WTC11 (cell line): ENCODE measurements at regions not wholly inside any gene's neighbourhood (a gene's known extent, or its start where the extent isn't known, plus 50 kb on each side); places are given as distances from the start of the nearest gene placed in this dataset.
A peak's percentile ranks its signal among the peaks of the same experiment; 100 is the strongest.

ENCODE experiments used
- ATAC-seq: fragments of 200-7000 bp; cut with Tn5 transposase; 2 replicates; pipeline ENCODE4 v1.10.0; 2021; ENCODE audit warnings: mild to moderate bottlenecking, moderate library complexity
- CTCF ChIA-PET: fragments of 300-600 bp; sonication (Branson Sonifier 250); formaldehyde crosslinking; loops from one replicate; lab custom pipeline; 2021; ENCODE audit warnings: antibody characterized with exemption; lab: Charles Lee
- POLR2A ChIA-PET: fragments of 350-600 bp; sonication (Branson Sonifier 250); formaldehyde crosslinking; loops from one replicate; lab custom pipeline; 2021; ENCODE audit warnings: antibody characterized with exemption; lab: Charles Lee
- DNase-seq: peaks from one replicate; pipeline ENCODE4 v3.0.0; 2021; ENCODE audit warnings: low spot score
- H3K27ac Mint-ChIP-seq: 2 replicates; pipeline ENCODE4 v1.8.0; 2021; ENCODE audit warnings: mixed read lengths
- H3K27me3 Mint-ChIP-seq: 2 replicates; pipeline ENCODE4 v1.8.0; 2021; ENCODE audit warnings: low read depth, mild to moderate bottlenecking, moderate library complexity, mixed read lengths
- H3K36me3 Mint-ChIP-seq: 2 replicates; pipeline ENCODE4 v1.8.0; 2021; ENCODE audit warnings: mixed read lengths
- H3K4me1 Mint-ChIP-seq: 2 replicates; pipeline ENCODE4 v1.8.0; 2022; ENCODE audit warnings: mixed read lengths
- H3K4me3 Mint-ChIP-seq: 2 replicates; pipeline ENCODE4 v1.8.0; 2021; ENCODE audit warnings: mild to moderate bottlenecking, moderate library complexity, mixed read lengths
- H3K9me3 Mint-ChIP-seq: 2 replicates; pipeline ENCODE4 v1.8.0; 2021; ENCODE audit warnings: mixed read lengths
- CBFB ChIP-seq: sonication (generic); formaldehyde crosslinking; IDR thresholded peaks from 2 replicates; pipeline ENCODE4 v1.8.1; 2022; ENCODE audit warnings: mild to moderate bottlenecking, low read depth, missing genetic modification reagents
- E2F1 ChIP-seq: sonication (generic); formaldehyde crosslinking; IDR thresholded peaks from 2 replicates; pipeline ENCODE4 v1.8.0; 2022; ENCODE audit warnings: mild to moderate bottlenecking, missing genetic modification reagents
- ETV6 ChIP-seq: sonication (generic); formaldehyde crosslinking; IDR thresholded peaks from 2 replicates; pipeline ENCODE4 v1.8.1; 2022; ENCODE audit warnings: mild to moderate bottlenecking, missing genetic modification reagents
- FOXK1 ChIP-seq: sonication (generic); formaldehyde crosslinking; IDR thresholded peaks from 2 replicates; pipeline ENCODE4 v1.8.0; 2022; ENCODE audit warnings: mild to moderate bottlenecking, moderate library complexity, missing genetic modification reagents
- FOXP1 ChIP-seq: sonication (generic); formaldehyde crosslinking; IDR thresholded peaks from 2 replicates; pipeline ENCODE4 v1.8.0; 2022; ENCODE audit warnings: missing genetic modification reagents, mild to moderate bottlenecking, moderate library complexity, borderline replicate concordance
- HMGA2 ChIP-seq: fragments of 250-450 bp; sonication (Bioruptor Pico); IDR thresholded peaks from 2 replicates; pipeline ENCODE4 v1.4.0; 2021; ENCODE audit warnings: mild to moderate bottlenecking, moderate library complexity
- JAZF1 ChIP-seq: fragments of 250-450 bp; sonication (Bioruptor Pico); IDR thresholded peaks from 2 replicates; pipeline ENCODE4 v1.9.0; 2021; ENCODE audit warnings: moderate library complexity, mild to moderate bottlenecking, inconsistent platforms
- KAT7 ChIP-seq: sonication (generic); formaldehyde crosslinking; IDR thresholded peaks from 2 replicates; pipeline ENCODE4 v1.8.1; 2023; ENCODE audit warnings: missing genetic modification reagents, mild to moderate bottlenecking, borderline replicate concordance
- NFATC4 ChIP-seq: fragments of 250-450 bp; sonication (Bioruptor Pico); IDR thresholded peaks from 2 replicates; pipeline ENCODE4 v1.9.0; 2021; ENCODE audit warnings: mild to moderate bottlenecking
- SMAD3 ChIP-seq: sonication (generic); formaldehyde crosslinking; IDR thresholded peaks from 2 replicates; pipeline ENCODE4 v1.8.0; 2022; ENCODE audit warnings: missing genetic modification reagents, mild to moderate bottlenecking, borderline replicate concordance
- SMAD4 ChIP-seq: sonication (generic); formaldehyde crosslinking; IDR thresholded peaks from 2 replicates; pipeline ENCODE4 v1.8.0; 2022; ENCODE audit warnings: mild to moderate bottlenecking, missing genetic modification reagents
- ZNF121 ChIP-seq: sonication (generic); formaldehyde crosslinking; IDR thresholded peaks from 2 replicates; pipeline ENCODE4 v1.8.0; 2023; ENCODE audit warnings: missing genetic modification reagents
- ZNF263 ChIP-seq: sonication (generic); formaldehyde crosslinking; IDR thresholded peaks from 2 replicates; pipeline ENCODE4 v1.8.1; 2022; ENCODE audit warnings: low read depth, mild to moderate bottlenecking, moderate library complexity, missing genetic modification reagents
- ZNF281 ChIP-seq: sonication (generic); formaldehyde crosslinking; IDR thresholded peaks from 2 replicates; pipeline ENCODE4 v1.8.0; 2023; ENCODE audit warnings: mild to moderate bottlenecking, missing genetic modification reagents
- ZNF396 ChIP-seq: fragments of 250-450 bp; sonication (Bioruptor Pico); IDR thresholded peaks from 2 replicates; pipeline ENCODE4 v1.8.0; 2021; ENCODE audit warnings: mild to moderate bottlenecking, moderate library complexity, borderline replicate concordance
- ZNF425 ChIP-seq: fragments of 250-450 bp; sonication (Bioruptor Pico); conservative IDR thresholded peaks from 2 replicates; pipeline ENCODE4 v1.9.0; 2021; ENCODE audit warnings: mild to moderate bottlenecking
- ZNF512 ChIP-seq: sonication (generic); formaldehyde crosslinking; IDR thresholded peaks from 2 replicates; pipeline ENCODE4 v1.8.1; 2022; ENCODE audit warnings: missing genetic modification reagents, borderline replicate concordance

GRCh38 chr6:18328070-18328469 lies 59.1 kb upstream of the RNF144B start:
- CTCF ChIA-PET: interaction anchor here (0.6 to 1.6 kb wide), 7 partner anchors 25 to 1159 kb away, joined by 3 to 15 read pairs (median 3); no protein-coding TSS in a partner anchor

GRCh38 chr6:18327626-18328025 lies 59.5 kb upstream of the RNF144B start:
- Mint-ChIP-seq H3K4me3 (no peak overlapping the region), H3K9me3 (peaks cover 5% of the 10 kb centered on the region), H3K4me1 (peaks cover 39% of the 10 kb centered on the region), H3K27ac (no peak overlapping the region), H3K27me3 (no peaks in the 10 kb centered on the region), H3K36me3 (no peaks in the 10 kb centered on the region)
- DNase-seq (peak; percentile 57), ATAC-seq (peak; percentile 81)
- TF ChIP-seq ETV6: no peak
- no peak for TF ChIP-seq ZNF263 (CRISPR knock-in tag)
- TF ChIP-seq KAT7 (CRISPR knock-in tag): no peak
- TF ChIP-seq SMAD3 (CRISPR knock-in tag): no peak
- ChIA-PET POLR2A (interaction anchor here (1.1 kb wide), 1 partner anchor 60 kb away, joined by 3 read pairs; the partner anchor contains the start of gene RNF144B), CTCF (interaction anchor here (0.6 to 1.6 kb wide), 6 partner anchors 25 to 1159 kb away, joined by 3 to 15 read pairs (median 3); no protein-coding TSS in a partner anchor)

More at GRCh38 chr6:18328070-18328469, 59.1 kb upstream of the RNF144B start:
- Mint-ChIP-seq H3K4me3 (no peak overlapping the region), H3K27ac (no peak overlapping the region), H3K9me3 (peaks cover 5% of the 10 kb centered on the region), H3K27me3 (no peaks in the 10 kb centered on the region), H3K4me1 (peaks cover 39% of the 10 kb centered on the region), H3K36me3 (no peaks in the 10 kb centered on the region)
- no peak for TF ChIP-seq FOXP1 (CRISPR knock-in tag)
- no peak for TF ChIP-seq SMAD4 (CRISPR knock-in tag)
- TF ChIP-seq ZNF281 (CRISPR knock-in tag): no peak
- TF ChIP-seq ZNF425 (CRISPR knock-in tag): no peak
- TF ChIP-seq FOXK1: no peak
- TF ChIP-seq ZNF512 (CRISPR knock-in tag): no peak
- no peak for TF ChIP-seq JAZF1 (CRISPR knock-in tag)
- TF ChIP-seq NFATC4 (CRISPR knock-in tag): no peak
- no peak for TF ChIP-seq E2F1 (CRISPR knock-in tag)
- TF ChIP-seq HMGA2 (CRISPR knock-in tag): no peak
- TF ChIP-seq CBFB (CRISPR knock-in tag): no peak
- TF ChIP-seq ZNF396 (CRISPR knock-in tag): no peak
- no peak for TF ChIP-seq ZNF121 (CRISPR knock-in tag)
- POLR2A ChIA-PET: interaction anchor here (1.1 kb wide), 1 partner anchor 59 kb away, joined by 3 read pairs; the partner anchor contains the start of gene RNF144B
- DNase-seq: no peak
- no peak for ATAC-seq
